ENCODE measurements at regions not wholly inside any gene's neighbourhood (a gene's known extent, or its start where the extent isn't known, plus 50 kb on each side); places are given as distances from the start of the nearest gene placed in this dataset.

- no peak for TF ChIP-seq EZH2phosphoT487 (IDR thresholded peaks at IDR 0.05; ENCODE audit: borderline replicate concordance, low read depth, low read length)
- TF ChIP-seq, protein P1, sequence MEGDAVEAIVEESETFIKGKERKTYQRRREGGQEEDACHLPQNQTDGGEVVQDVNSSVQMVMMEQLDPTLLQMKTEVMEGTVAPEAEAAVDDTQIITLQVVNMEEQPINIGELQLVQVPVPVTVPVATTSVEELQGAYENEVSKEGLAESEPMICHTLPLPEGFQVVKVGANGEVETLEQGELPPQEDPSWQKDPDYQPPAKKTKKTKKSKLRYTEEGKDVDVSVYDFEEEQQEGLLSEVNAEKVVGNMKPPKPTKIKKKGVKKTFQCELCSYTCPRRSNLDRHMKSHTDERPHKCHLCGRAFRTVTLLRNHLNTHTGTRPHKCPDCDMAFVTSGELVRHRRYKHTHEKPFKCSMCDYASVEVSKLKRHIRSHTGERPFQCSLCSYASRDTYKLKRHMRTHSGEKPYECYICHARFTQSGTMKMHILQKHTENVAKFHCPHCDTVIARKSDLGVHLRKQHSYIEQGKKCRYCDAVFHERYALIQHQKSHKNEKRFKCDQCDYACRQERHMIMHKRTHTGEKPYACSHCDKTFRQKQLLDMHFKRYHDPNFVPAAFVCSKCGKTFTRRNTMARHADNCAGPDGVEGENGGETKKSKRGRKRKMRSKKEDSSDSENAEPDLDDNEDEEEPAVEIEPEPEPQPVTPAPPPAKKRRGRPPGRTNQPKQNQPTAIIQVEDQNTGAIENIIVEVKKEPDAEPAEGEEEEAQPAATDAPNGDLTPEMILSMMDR (conservative IDR thresholded peaks at IDR 0.05; ENCODE audit: low read length), result no peak
These were observed 91.5 kb upstream of the VAV3 start for GRCh38 chr1:108056436-108056990.
